Stimulated activated CD8-positive, alpha-beta memory T cell treated with anti-CD3 and anti-CD28 coated beads, Interleukin-15, amount 100 ng/mL, for 1 hour (primary cell): ENCODE measurements at regions not wholly inside any gene's neighbourhood (a gene's known extent, or its start where the extent isn't known, plus 50 kb on each side); places are given as distances from the start of the nearest gene placed in this dataset.

ENCODE experiments used
- DNase-seq: peaks from one replicate; pipeline ENCODE4 v3.0.0-alpha.2; 2020; ENCODE audit warnings: low read depth

GRCh38 chr15:47244361-47244760 lies 472.9 kb upstream of the SEMA6D start:
- DNase-seq: no peak

DNA sequence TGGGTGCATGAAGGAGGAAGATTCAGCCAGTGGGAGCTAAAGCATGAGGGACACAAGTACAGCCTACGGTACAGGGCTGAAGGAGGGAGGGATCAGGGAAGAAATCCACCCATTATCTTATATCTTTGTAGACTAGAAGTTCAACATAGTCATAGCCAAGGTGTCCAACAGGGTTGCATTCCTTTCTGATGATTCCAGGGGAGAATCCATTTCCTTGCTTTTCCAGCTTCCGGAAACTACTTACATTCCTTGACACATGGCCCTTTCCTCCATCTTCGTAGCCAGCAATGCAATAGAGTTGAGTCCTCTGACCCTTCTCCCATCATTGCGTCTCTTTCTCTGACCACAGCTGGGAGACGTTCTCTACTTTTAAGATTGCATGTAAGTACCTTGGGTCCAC lies 471.0 kb upstream of the SEMA6D start:
- DNase-seq: no peak

DNA sequence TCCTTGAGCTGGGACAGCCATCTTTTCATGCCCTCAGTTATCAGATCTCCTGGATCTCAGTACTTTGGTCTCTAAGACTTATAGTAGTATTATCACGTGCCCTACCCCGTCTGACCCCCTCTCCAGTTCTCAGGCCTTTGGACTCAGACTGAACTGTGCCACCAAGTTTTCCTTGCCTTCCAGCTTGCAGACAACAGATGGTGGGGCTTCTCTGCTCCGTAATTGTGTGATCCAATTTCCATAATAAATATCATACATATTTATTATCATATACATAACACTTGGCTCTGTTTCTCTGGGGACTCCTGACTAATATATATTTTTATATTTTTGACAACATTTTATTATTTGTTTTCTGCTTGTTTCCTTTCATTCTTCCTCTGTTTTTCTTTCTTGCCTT lies 458.8 kb upstream of the SEMA6D start:
- DNase-seq: no peak

GRCh38 chr15:47265686-47266085 lies 451.6 kb upstream of the SEMA6D start:
- no peak for DNase-seq

GRCh38 chr15:47266566-47266965 lies 450.7 kb upstream of the SEMA6D start:
- DNase-seq: no peak

DNA sequence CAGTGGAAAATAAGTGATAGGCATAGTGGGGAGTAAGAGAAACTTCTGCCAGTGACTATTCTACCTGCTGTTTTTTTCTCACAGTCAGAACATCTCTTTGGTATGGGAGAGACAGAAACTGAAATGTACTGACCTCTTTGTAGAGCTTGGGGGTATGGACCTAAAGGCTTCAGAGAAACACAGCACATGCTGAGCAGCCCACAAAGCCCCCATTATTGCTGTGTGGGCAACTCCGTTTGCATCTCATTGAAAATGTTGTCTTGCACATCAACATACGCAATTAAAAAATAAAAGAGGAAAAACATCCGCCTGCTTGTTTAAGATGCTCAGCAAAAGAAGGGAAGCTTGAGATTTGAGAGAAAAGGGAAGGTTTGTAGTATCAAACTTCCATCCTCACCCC lies 443.4 kb upstream of the SEMA6D start:
- DNase-seq: no peak

- no peak for DNase-seq
Measured at GRCh38 chr15:47283246-47283645, 434.1 kb upstream of the SEMA6D start.

DNA sequence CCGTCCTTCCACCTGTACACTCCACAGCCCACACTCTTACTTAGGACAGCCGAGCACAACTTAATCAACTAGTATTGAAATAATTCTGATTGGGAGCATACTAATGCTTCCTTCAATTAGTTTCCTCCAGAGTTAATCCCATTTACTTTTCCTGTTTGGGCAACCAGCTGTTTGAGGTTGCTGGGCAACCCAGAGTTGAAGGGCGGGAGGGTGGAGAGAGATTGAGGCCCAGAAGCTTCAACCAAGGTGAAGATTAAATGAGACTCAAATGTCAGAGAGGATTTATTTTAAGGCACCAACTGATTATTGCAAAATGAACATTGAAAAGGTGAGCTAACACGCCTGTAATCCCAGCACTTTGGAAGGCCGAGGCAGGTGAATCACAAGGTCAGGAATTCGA lies 428.5 kb upstream of the SEMA6D start:
- no peak for DNase-seq

- DNase-seq: no peak
Measured at GRCh38 chr15:47289656-47290055, 427.6 kb upstream of the SEMA6D start.

DNA sequence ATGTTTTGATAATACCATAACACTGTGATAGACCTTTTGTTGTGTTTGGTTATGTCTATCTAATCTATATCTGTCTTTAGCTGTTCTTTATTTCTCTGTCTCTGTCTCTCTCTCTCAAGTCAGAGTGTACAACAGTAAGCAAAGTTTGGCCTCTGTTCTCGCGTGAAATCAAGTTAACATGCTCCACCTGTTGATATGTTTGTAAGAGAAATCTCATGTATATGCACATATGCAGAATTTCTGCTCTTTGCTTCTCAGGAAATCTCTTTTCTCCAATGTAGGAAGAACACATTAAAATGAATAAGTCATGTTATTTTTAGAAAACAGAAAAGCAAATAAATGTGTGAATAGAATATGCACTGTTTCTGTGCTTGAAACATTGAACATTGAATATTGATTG lies 425.5 kb upstream of the SEMA6D start:
- DNase-seq: no peak

- no peak for DNase-seq
Measured at GRCh38 chr15:47292638-47293190, 424.6 kb upstream of the SEMA6D start.

- no peak for DNase-seq
Measured at GRCh38 chr15:47293466-47294162, 423.7 kb upstream of the SEMA6D start.

DNA sequence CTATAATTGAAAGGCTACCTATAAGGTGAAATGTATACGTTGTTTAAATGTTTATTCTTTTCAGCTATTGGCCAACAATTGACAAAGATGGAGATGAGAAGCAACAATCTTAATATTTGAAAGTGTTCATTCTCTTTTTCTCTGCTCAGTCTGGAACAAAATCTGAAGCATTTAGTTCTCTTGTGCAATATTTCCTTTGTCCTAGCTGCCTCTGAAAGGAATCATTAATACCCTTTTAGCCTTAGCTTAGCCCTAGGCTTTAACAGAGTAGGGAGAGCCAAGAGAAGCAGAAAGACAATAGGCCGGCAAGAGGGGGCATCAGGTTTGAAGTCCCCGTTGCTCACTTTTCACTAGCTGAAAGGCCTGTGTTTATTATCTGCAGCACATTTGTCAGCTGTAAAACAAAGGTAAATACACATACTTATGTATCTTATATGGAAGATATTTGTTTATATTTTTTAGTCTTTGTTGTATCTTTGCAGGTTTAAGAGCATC lies 422.5 kb upstream of the SEMA6D start:
- DNase-seq: no peak

DNA sequence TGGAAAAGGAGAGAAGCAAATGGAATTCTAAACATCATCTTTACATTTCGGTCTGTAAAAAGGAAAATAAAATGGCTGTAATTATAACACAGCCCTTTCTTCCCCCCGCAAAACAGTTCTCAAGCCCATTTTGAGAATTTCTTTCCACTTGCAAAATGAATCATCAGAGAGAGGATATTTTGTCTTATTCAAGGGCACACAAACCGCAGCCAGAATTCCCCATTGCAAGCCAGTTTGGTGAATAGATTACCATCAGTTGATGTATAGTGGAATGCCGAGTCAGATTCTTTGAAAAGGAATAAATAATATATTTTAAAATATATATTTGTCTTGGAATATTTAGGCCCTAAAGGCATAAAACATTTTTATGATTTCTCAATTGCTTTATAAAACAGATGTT lies 420.4 kb upstream of the SEMA6D start:
- DNase-seq: no peak

DNA sequence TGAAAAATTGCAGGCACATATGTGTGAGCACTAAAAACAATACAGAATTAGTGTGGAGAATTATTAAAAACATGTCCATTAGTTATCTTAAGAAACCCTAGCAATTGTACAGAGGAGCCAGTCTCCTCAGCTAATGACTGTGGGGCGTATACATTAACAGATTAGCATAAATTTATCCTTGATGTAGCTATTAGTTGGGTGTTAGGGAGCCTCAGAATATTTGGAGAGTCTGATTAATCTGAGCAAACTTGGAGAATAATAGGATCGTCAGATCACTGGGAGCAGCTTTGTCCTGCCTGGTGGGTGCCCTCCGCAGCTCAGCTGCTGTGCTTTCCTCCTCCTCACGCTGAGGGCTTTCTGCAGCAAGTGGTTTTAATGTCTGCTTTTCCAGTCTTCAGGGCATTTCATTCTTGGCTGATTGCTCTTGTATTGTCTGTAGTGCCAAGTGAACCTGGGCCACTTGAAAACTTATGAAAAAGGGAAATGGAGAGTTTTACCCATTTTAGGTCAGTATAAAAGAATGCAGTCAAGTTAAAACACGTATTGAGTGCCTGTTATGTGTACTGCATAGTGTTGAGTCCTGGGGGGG lies 417.4 kb upstream of the SEMA6D start:
- no peak for DNase-seq

DNA sequence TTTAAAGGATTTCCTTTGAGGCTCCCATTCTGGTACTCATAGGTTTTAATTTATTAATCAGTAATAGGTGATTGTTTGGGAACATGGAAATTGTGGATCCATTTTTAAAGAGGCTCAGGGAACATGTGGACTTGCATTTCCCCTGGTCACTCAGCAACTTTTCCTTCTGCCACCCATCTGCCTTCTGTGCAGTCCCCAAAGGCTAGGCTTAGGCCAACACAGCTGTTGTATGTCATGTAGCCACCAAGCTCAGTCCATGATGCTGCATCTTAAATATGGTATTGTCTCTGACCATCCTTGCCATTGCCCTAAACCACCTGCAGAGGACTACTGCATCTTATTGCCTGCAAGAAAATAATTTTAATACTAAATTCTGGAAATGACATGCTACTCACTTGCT lies 416.7 kb upstream of the SEMA6D start:
- DNase-seq: no peak

DNA sequence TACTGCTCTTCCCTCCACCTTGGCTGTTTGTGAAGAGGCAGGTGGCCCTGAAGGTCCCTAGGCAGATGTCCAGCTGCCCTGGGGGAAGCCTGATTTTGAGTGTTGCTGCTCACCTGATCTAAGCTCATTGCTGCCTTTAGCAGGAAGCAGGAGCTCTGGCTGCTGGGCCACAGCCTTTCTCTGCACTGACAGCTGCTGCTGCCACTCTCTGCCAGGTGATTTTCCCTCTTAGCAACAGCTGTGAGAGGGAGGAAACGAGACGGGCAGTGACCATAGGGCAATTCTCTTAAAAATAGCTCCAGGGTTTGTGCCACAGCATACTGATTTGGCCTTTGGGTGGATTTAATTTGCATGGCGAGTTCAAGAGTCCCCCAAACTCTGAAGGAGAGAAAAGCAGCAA lies 415.8 kb upstream of the SEMA6D start:
- DNase-seq: no peak

GRCh38 chr15:47304656-47305055 lies 412.6 kb upstream of the SEMA6D start:
- no peak for DNase-seq

- DNase-seq: no peak
Measured at GRCh38 chr15:47312161-47312560, 405.1 kb upstream of the SEMA6D start.

DNA sequence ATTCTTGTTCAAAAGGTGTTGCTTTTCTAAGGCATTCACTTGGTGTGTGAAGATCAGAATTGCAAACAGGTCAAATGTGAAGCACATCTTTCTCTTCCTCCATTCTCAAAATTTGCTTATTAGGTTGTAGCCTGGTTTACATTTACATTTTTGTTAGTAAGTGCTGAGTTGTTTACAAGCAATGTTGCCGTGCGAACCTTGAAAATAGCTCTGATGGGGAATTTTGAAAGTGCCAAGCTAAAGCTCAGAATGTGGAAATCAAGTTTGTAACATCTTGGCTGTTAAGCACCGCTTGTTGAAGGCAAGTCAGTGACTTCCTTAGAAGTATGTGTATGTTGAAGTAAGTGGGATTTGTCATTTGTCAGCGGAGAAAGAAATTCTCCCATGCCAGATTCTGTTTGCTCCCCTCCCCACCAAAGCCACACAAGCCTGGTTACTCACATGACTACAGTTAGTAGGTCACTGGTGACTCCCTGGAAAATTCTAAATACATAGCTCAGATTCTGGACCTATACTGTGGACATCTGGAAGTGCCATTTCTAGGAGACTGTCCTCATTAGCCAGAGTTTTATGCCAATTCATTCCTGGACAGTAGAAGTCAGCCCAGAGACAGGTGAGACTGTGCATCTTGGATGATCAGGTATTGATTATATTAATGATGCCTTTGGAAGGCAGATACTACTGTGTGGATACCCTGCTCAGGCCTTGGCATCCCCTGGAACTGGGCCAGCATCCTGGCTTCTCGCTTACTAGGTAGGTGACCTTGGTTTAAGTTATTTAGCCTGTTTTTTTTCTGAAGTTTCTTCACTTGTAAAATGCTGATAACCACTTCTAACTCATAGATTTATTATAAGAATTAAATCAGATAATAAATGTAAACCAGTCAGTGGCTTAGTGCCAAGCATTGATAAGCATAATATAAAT lies 390.6 kb upstream of the SEMA6D start:
- no peak for DNase-seq

GRCh38 chr15:47331829-47332393 lies 385.4 kb upstream of the SEMA6D start:
- DNase-seq: no peak

- DNase-seq: no peak
Measured at GRCh38 chr15:47332481-47332880, 384.8 kb upstream of the SEMA6D start.
